HL-60/S4 treated with retinoic acid at 250 ng/mL for 4 days and 3 days (cell line): ENCODE measurements at regions not wholly inside any gene's neighbourhood (a gene's known extent, or its start where the extent isn't known, plus 50 kb on each side); places are given as distances from the start of the nearest gene placed in this dataset.

Source experiments
- in situ Hi-C: fragments of 300-500 bp; cut with MboI; formaldehyde crosslinking; loops from 2 replicates; pipeline ENCODE4 v1.7.0; 2022; ENCODE audit warnings: low sequenced_read_pairs

- in situ Hi-C loops = no loop called here
Measured at GRCh38 chr2:64867253-64867996, 121.8 kb upstream of the SLC1A4 start.

GRCh38 chr2:64869126-64869525 is 120.1 kb upstream of the SLC1A4 start:
- in situ Hi-C loops = no loop called here

- in situ Hi-C loops = no loop called here
Measured at GRCh38 chr2:64873472-64873924, 115.7 kb upstream of the SLC1A4 start.

DNA sequence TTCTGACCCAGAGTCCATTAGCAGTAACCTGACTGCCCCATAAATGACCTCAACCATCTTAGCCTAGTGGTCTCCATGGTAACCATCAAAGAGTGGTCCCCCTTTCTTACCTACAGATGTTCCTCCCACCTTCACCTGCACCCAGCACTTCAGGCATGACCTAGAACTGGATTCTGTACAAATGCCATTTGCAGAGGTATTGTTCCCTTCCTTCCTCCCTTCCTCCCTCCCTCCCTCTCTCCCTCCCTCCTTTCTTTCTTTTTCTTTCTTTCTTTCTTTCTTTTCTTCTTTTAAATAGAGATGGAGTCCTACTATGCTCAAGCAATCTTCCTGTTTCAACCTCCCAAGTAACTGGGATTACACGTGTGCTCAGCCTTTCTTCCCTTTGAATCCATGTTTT is 114.6 kb upstream of the SLC1A4 start:
- in situ Hi-C loops = no loop called here

DNA sequence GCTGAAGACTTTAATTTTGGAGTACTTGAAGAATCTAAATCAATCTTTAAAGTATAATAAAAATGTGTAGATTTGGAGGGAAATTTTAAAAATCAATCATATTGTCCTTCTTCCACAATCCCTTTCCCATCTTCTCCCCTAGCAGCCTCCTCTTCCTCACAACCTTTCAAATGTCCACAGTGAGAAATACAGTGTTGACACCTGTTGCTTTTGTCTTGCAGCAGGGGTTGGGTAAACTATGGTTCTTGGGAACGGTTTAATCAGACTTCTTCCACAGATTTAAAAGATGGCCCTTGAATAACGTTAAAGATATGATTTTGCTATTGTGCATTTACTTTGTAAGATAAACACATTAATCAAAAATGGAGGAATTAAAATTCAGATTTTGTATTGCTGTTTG is 113.8 kb upstream of the SLC1A4 start:
- in situ Hi-C loops = loop anchor here (25.0 kb wide), 2 partner anchors 538 to 838 kb away; no protein-coding TSS in a partner anchor

DNA sequence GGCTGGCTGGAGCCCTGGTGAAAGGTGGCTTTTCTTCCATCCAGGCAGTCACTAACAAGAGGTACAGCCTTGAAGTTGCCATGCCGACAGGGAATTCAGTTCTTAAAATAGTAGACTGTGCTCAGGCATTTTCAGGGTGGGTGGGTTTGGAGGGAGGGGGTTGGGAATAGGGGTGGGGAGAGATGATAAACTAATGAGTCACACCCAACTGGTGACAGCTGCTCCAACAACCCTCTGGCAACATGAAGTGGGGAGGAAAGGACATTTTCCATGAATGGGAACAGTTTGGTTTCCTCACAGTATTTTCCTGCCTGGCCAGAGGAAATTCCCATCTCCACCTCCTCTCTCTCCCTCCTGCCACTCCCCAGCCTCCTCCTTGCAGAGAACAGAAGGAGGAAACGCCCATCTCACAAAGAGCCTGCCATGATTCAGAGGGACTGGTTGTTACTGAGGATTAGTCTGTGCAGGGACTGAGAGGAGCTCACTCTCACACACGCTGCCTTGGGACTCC is 113.0 kb upstream of the SLC1A4 start:
- in situ Hi-C loops = loop anchor here (25.0 kb wide), 2 partner anchors 539 to 839 kb away; no protein-coding TSS in a partner anchor

- in situ Hi-C loops = loop anchor here (25.0 kb wide), 2 partner anchors 542 to 842 kb away; no protein-coding TSS in a partner anchor
Measured at GRCh38 chr2:64879745-64880144, 109.5 kb upstream of the SLC1A4 start.

- in situ Hi-C loops = loop anchor here (25.0 kb wide), 2 partner anchors 543 to 843 kb away; no protein-coding TSS in a partner anchor
Measured at GRCh38 chr2:64880193-64880951, 108.8 kb upstream of the SLC1A4 start.

DNA sequence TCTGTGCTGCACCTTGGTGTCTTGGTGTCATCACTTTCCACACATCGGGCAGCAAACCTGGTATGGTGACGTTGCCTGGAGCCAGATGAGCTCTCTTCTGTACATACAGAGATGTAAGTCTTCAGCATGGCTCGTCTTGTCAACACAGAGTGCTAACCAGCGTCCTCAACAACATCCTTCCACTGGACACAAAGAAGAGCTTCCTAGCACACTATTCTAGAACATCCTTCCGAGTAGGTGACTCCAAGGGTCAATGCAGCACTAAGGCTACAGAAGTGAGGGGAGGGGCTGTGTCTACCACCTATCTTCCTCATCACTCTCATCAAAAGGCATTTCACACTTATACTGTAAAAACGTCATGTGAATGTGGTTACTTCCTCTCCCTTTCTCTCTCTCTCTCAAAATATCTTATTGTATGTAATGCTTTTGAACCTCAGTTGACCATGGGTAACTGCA is 108.1 kb upstream of the SLC1A4 start:
- in situ Hi-C loops = loop anchor here (25.0 kb wide), 2 partner anchors 544 to 844 kb away; no protein-coding TSS in a partner anchor

GRCh38 chr2:64887565-64887964 is 101.6 kb upstream of the SLC1A4 start:
- in situ Hi-C loops = loop anchor here (25.0 kb wide), 2 partner anchors 550 to 850 kb away; no protein-coding TSS in a partner anchor

DNA sequence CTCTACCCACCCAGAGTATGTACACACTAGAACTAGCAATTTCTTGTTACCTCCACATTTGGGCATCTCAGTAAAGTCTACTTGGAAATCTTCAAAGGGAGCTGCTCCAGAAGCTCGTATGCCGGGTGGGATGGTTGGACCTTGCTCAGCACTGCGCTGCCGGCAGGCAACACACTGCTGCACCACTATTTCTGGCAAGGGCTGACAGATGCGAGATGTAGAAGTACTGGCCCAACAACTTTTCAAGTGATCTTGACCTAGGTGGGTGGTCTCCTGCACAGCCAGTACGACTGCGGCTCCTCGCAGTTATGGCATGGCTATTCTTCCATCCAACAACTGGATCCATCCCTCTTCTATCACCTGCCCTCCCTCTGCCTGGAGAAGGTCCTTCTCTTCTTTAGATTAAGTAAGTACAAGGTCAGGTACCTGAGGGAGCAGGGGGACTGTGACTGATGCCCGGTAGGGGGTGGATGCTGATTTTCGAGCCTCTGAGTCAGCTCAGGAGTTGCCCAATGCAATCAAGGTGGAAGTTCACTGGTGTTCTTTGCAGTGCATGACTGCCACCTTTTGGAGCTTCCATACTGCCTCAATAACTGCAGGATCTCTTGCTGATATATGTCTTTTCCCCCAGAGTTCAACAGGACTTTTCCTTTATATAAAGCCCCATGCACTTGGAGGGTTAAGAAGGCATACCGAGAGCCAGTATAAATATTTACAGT is 100.4 kb upstream of the SLC1A4 start:
- in situ Hi-C loops = loop anchor here (25.0 kb wide), 2 partner anchors 551 to 851 kb away; no protein-coding TSS in a partner anchor

- in situ Hi-C loops = loop anchor here (25.0 kb wide), 2 partner anchors 553 to 853 kb away; no protein-coding TSS in a partner anchor
Measured at GRCh38 chr2:64889803-64890202, 99.4 kb upstream of the SLC1A4 start.

DNA sequence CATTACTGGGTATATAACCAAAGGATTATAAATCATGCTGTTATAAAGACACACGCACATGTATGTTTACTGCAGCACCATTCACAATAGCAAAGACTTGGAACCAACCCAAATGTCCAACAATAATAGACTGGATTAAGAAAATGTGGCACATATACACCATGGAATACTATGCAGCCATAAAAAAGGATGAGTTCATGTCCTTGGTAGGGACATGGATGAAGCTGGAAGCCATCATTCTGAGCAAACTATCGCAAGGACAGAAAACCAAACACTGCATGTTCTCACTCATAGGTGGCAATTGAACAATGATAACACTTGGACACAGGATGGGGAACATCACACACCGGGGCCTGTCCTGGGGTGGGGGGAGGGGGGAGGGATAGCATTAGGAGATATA is 92.6 kb upstream of the SLC1A4 start:
- in situ Hi-C loops = loop anchor here (25.0 kb wide), 2 partner anchors 559 to 859 kb away; no protein-coding TSS in a partner anchor

DNA sequence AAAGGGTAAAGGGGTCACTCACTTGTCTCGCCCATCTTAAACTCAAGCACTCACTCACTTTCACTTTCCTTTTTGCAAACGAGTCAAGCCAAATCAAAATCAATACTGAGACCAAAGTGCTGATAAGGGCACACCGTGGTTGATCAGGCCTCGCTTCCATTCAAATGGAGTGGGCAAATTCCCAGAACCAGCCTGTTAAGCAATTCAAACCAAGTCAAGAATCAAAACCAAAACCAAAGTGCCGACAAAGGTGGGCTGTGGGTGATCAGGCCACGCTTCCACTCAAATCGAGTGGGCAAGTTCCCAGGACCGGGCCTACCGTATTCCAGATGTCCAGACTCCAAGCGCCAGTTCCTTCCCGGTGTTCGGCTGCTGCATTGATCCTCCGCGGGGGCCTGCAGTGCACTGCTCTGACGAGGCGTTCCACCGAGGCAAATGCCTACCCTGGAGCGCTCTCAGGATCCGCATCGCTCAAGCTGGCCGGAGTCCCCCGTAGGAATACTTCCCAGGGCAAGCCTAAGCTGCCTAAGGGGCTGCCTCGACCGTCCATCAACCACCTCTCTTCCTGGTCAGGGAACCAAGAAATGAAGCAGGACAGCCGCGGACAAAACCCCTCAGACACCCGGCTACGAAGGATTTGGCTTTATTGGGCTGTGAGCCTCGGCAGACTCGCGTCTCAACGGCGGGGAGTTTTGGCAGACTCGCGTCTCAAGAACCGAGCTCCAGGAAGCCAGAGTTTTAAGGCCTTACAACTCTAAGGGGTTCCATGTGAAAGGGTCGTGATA is 89.9 kb upstream of the SLC1A4 start:
- in situ Hi-C loops = loop anchor here (25.0 kb wide), 2 partner anchors 562 to 862 kb away; no protein-coding TSS in a partner anchor

GRCh38 chr2:64899876-64900275 is 89.3 kb upstream of the SLC1A4 start:
- in situ Hi-C loops = loop anchor here (25.0 kb wide), 4 partner anchors 287 to 863 kb away; no protein-coding TSS in a partner anchor

GRCh38 chr2:64904413-64905329 is 84.5 kb upstream of the SLC1A4 start:
- in situ Hi-C loops = loop anchor here (25.0 kb wide), 2 partner anchors 283 to 658 kb away; no protein-coding TSS in a partner anchor

DNA sequence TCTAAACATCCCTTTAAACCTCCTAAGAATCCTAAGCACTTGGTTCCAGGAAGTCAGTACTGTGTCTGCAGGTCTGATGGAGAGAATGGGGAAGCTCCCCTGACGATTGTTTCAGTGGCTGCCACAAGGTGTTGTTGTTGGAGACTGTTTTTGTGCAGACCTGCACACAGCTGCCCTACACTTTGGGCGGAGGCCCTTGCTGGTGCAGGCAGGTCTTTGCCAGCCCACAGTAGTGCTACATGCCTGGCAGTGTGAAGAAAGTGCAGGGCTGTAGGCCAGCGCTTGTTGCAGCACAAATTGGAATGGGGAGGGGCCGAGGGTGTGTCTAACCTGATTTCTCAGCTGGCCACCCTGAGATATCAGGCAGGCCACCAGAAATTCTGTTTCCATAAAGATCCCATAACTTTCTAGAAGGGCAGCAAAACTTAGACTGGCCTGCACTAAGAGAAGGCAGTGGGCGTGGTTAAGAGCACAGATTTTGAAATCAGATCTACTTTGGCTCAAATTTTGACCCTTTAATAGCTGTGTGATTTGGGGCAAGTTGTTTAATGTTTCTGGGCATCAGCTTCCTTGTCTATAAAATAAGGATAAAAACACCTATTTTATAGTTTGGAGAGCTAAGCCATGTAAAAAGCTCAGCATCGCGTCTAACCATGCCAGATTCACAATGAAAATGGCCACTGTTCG is 83.7 kb upstream of the SLC1A4 start:
- in situ Hi-C loops = loop anchor here (25.0 kb wide), 2 partner anchors 282 to 657 kb away; no protein-coding TSS in a partner anchor
